ENCODE measurements at regions not wholly inside any gene's neighbourhood (a gene's known extent, or its start where the extent isn't known, plus 50 kb on each side); places are given as distances from the start of the nearest gene placed in this dataset.
A peak's percentile ranks its signal among the peaks of the same experiment; 100 is the strongest.

DNA sequence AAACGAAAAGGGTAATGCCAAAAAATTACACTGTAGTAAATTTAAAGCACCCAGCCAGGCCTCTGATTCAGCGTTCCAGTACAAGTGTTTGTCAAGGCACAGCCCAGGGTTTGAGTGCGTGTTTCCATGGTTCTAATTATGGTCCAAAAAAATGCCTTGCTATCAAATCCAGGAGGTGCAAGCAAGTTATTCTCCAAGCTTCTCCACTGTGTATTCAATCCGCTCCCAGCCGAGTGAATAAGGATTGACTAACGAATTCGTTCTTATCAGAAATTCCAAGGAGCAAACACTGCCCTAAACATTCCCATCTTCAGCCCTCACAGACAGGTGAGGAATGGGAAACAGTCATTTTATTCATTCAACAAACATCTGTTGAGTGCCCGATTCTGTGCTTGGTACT, 103.3 kb upstream of the WWC1 start:
- no peak for DNase-seq

- no peak for DNase-seq
Observed at GRCh38 chr5:168192120-168192519, 99.3 kb upstream of the WWC1 start.

DNA sequence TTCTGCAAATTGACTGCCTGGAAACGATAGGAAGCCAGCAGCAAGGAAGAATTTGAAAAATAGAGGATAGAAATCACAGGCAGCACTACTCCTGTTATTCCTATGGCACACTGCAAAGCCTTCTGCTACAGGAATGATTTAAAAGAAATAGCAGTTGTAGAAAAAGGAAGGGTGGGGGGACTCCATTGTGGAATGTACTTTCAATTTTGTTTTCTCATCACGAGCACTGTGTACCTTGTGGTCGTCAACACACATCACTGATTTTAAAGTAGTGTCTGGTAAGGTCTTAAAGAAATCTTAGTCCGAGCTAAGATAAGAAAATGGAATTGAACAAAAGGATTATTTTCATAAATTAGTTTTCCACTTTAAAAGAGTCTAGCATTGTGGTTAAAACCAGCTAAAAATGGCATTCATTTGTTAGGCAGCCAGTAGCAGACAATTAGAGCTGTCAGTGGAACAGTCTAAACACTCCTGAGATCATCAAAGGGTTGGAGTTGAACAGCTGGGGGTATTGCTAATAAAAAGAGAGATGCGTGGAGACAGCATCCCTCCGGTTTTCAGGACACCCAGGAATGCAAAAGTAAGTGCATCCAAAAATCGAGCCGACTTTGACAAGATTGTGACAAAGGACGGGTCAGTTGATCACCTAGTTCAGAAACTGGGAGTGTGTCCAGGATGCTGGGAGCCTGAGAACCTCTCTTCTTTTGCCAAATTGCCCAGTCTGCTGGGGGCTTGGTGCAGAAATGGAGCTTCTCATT, 97.8 kb upstream of the WWC1 start:
- no peak for DNase-seq

DNA sequence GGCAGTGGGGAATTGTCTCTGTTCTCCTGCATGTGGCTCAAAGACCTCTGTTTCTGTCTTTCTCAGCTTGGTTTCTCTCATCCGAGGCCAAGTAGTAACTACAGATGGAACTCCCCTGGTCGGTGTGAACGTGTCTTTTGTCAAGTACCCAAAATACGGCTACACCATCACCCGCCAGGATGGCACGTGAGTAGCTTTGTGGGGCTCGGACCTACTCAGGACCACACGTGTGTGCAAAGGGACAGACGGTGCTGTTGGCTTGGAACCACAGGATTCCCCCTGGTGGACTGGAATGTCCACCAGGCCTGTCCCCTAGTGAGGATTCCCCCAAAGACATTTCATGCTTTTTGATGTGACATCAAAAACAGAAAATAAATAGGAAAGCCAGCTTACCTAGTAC, 96.3 kb upstream of the WWC1 start:
- DNase-seq = no peak

GRCh38 chr5:168198359-168198758, 93.1 kb upstream of the WWC1 start:
- no peak for DNase-seq

DNA sequence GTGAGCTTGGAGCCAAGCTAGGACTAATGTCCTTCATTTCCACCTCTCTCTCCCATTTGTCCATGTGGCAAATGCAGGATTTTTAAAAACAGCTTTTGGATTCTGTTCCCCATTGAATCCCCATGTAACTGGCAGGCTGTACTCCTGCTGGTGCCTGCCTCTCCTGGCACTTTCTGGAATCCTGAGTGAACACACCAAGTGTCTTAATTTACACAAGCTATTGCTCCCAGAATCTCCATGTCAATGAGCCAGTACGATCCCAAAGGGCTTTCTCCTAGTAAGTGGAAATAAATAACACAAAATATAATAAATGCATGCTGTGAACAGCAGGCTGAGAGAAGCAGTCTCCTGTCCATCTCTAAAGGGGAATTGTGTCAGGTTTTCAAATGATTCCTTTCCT, 88.4 kb upstream of the WWC1 start:
- DNase-seq = no peak

- no peak for DNase-seq
Observed at GRCh38 chr5:168204165-168204564, 87.3 kb upstream of the WWC1 start.

DNA sequence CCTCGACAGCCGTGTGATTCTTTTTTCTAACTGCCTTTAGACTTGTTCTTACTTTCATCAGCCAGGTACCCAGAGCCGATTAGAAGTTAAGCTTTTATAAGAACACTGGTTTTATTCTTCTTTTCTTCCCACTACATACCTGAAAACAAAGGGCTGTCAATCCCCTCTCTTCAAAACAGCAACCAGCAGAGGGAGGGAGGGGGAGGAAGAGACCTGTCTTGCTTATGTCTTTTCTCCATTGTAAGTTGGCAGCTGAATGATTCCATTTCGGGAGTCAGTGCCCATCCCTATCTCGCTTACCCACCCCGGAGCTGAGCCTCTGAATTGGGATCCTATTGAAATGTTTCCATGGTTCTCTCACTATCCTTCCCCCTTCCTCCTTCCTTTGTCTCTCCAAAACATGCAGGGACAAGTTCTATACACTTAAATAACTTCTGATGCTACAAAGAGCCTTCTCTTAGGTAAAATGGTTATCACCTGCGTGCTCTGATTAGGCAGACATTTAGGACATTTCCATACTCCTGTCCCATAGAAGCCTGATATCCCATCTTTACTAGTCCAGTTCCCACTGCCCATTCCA, 83.9 kb upstream of the WWC1 start:
- DNase-seq = no peak

DNA sequence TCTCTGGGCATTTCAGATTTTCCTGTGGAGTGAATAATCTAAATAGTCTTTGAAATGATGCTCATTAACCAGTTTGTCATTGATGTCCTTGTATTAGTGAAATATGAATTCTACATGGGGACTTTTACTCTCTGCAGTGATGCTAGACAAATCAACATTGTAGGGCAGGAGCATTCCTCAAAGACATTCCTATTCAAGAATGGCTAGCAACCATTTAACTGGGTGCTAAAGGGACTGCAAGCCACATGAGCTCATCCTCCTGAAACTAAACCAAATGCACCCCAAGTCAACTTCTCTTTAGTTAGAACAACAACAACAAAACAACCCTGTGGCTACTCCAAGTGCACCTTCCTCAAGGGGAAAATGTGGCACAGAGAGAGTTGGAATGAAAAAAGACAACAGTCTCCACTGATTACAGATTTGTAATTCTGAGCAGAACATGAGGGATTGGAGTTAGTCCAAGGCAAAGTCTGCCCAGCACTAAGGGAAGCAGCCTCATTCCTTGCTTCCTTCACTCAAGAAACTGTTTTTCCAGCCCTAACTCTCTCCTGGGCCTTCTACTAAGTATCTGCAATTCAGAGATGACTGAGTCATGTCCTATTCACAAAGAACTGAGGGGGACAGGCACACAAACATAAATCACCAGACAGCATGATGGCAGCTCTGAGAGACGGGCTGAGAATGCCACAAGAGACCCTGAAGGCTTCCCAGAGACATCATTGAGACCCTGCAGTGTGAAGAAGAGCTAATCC, 82.0 kb upstream of the WWC1 start:
- DNase-seq = no peak

DNA sequence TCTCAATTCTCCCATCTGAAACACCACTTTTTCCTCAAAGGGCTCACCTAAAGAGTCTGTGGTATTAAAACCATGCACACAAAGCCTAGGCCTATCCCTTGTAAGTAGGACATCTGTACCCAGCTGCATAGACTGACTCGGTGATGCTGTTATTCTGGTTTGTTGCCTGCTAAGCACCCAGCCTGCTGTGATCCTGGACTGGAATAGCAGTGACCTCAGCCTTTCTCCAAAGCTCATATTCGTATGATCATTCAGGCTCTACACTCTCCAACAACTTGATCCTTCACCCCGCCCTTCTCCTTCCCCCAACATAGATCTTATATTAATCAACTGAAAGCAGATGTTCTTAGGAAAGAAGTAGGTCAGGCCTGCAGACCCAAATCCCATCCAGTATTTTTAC, 81.4 kb upstream of the WWC1 start:
- DNase-seq = no peak

DNA sequence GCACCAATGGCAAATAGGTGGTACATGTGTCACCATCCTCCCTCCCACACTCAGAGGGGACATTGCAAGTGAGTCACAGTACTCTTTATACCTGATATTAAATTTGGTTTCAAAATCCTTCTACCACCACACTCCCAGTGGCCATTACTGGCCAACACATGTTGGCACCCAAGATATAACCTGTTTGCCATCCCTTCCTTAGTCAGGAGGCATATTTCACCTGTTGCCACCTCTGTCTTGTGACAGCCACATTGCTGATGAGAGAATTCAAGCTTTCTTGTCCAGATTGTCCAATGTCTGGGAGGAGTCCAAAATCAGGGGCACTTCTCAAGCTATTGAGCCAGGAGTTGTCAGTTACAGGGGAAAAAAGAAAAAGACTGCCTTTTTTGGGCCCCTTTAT, 80.2 kb upstream of the WWC1 start:
- no peak for DNase-seq

GRCh38 chr5:168211936-168212335, 79.5 kb upstream of the WWC1 start:
- no peak for DNase-seq

GRCh38 chr5:168214071-168214470, 77.4 kb upstream of the WWC1 start:
- no peak for DNase-seq

GRCh38 chr5:168214886-168215285, 76.6 kb upstream of the WWC1 start:
- DNase-seq = no peak

DNA sequence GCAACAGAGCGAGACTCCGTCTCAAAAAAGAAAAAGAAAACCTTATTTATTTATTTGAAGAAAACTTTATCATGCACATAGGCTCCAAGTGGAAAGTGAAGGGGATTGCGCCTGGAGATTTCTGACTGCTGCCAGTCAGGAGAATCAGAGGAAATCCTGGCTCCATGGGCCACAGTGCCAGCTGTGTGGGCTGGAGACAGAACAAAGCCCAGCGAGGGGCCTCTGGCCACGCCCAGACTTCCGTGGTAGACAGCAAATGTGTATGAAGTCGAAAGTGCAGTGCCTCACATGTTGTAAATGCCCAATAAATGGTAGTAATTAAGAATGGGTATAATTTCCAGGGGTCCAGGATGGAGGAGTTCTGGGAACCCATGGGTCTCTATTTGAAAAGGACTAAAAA, 75.8 kb upstream of the WWC1 start:
- no peak for DNase-seq

- no peak for DNase-seq
Observed at GRCh38 chr5:168216989-168217388, 74.5 kb upstream of the WWC1 start.

DNA sequence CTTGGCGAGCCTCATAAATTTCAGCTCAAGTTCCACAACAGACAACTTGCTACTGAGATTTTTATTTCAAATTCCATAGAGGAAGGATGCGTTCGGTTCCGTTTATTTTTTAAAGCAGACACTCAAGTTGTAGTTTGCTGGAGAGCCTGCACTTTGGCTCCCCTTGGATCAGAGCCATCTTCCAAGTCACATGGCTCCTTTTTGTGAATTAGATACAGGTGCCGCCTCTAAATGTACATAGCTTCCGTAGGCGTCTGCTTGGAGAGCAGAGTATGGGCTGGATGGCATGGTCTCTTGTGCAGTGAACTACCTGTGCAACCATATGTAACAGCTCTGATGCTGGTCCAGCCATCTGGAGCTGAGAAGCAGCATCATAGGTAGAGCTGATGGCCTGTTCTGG, 73.9 kb upstream of the WWC1 start:
- no peak for DNase-seq

DNA sequence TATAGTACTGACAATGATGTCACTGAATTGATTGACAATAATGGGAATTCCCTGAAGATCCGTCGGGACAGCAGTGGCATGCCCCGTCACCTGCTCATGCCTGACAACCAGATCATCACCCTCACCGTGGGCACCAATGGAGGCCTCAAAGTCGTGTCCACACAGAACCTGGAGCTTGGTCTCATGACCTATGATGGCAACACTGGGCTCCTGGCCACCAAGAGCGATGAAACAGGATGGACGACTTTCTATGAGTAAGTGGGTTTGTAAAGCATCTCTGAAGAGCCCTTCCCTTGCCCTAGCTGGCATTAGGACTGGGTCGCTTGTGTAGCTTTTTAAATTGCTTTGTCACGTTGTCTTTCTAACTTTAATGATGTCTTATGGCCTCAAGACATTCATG, 72.7 kb upstream of the WWC1 start:
- no peak for DNase-seq

GRCh38 chr5:168219515-168220410, 71.7 kb upstream of the WWC1 start:
- peak; percentile 84 for DNase-seq

GRCh38 chr5:168224085-168224484, 67.4 kb upstream of the WWC1 start:
- no peak for DNase-seq

GRCh38 chr5:168226012-168226411, 65.4 kb upstream of the WWC1 start:
- DNase-seq = no peak

GRCh38 chr5:168227001-168227400, 64.4 kb upstream of the WWC1 start:
- DNase-seq = no peak

GRCh38 chr5:168227973-168228615, 63.4 kb upstream of the WWC1 start:
- no peak for DNase-seq

Measured in midbrain (tissue), 1 donor.